Stimulated activated memory B cell treated with anti-CD40 and anti-IgM and Interleukin-4, amounts not matched to agents 10 μg/mL and 1 μg/mL and 100 μg/mL, for 72 hours (primary cell): ENCODE measurements at regions not wholly inside any gene's neighbourhood (a gene's known extent, or its start where the extent isn't known, plus 50 kb on each side); places are given as distances from the start of the nearest gene placed in this dataset.

Experiments used
- ATAC-seq: fragments of 150-1000 bp; cut with Tn5 transposase; 2 replicates; pipeline ENCODE4 v1.10.0; 2021
- H3K27ac Mint-ChIP-seq: one replicate; pipeline ENCODE4 v1.8.0; 2022; ENCODE audit warnings: mild to moderate bottlenecking, mixed read lengths
- H3K27me3 Mint-ChIP-seq: one replicate; pipeline ENCODE4 v1.8.0; 2022; ENCODE audit warnings: mixed read lengths
- H3K36me3 Mint-ChIP-seq: one replicate; pipeline ENCODE4 v1.8.0; 2022; ENCODE audit warnings: mixed read lengths
- H3K4me1 Mint-ChIP-seq: one replicate; pipeline ENCODE4 v1.8.0; 2022; ENCODE audit warnings: mixed read lengths
- H3K4me3 Mint-ChIP-seq: one replicate; pipeline ENCODE4 v1.8.0; 2022; ENCODE audit warnings: mild to moderate bottlenecking, moderate library complexity, mixed read lengths
- H3K9me3 Mint-ChIP-seq: one replicate; pipeline ENCODE4 v1.8.0; 2022; ENCODE audit warnings: mixed read lengths

DNA sequence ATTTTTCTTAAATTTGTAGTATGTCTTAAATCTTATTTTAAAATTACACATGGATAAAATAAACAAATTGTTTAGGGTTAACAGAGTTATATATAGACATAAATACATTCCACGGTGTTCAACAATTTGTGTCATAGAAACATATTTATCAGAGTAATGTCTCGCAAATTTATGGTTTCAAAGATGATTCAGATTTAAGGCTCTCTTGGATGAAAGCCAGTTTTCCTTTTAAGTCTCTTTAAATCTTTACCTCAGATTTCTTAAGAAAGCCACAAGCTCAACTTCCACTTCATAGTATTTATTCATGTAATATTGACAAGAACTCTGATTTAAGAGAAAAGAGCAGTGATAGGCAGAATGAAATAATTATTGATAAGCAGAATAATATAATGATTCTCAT, 1254.8 kb upstream of the ADGRL3 start:
- Mint-ChIP-seq H3K4me3 (no peak overlapping the region), H3K27me3 (no peaks in the 10 kb centered on the region), H3K9me3 (peaks cover 8% of the 10 kb centered on the region), H3K27ac (no peak overlapping the region), H3K4me1 (no peaks in the 10 kb centered on the region), H3K36me3 (no peaks in the 10 kb centered on the region)
- no peak for ATAC-seq

DNA sequence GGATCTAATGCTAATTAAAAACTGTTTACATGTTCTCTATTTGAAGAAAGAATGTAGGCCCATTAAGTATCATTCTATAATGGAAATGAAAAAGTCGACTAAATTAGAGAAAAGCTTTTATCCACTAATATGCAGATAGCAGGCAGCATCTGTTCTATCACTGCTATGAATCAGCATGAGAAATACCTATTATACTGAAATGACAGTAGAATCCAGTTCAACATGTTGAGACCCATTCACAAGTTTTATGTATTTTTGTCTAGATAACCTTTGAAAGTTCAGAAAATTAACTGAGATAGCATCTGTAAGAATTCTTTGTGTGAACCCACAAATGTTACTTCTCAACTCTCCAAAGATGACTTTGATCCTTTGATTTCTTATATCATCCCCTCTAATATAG, 1254.4 kb upstream of the ADGRL3 start:
- H3K27ac Mint-ChIP-seq = no peak overlapping the region
- no peak overlapping the region for H3K4me3 Mint-ChIP-seq
- no peaks in the 10 kb centered on the region for H3K4me1 Mint-ChIP-seq
- no peaks in the 10 kb centered on the region for H3K27me3 Mint-ChIP-seq
- no peak for ATAC-seq
- no peaks in the 10 kb centered on the region for H3K36me3 Mint-ChIP-seq
- peaks cover 8% of the 10 kb centered on the region for H3K9me3 Mint-ChIP-seq

DNA sequence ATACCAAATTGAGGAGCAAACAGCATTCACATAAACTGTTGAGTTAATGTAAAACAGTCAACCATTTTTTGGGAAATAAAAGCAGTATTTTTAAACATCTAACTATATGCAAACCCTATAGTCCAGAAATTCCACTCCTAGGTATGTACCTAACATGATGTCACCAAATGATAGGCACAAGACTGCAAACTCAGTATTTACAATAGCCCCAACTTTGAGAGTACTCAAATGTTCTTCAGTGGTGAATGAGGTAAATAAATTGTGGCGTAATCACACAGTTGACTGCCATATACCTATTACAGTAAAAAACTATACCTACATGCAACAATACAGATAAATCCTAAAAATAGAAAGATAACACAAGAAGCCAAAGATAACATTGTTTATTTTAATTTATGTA, 1243.8 kb upstream of the ADGRL3 start:
- Mint-ChIP-seq H3K4me1 (no peaks in the 10 kb centered on the region), H3K36me3 (no peaks in the 10 kb centered on the region), H3K27ac (no peak overlapping the region), H3K4me3 (no peak overlapping the region), H3K9me3 (no peaks in the 10 kb centered on the region), H3K27me3 (no peaks in the 10 kb centered on the region)
- no peak for ATAC-seq

DNA sequence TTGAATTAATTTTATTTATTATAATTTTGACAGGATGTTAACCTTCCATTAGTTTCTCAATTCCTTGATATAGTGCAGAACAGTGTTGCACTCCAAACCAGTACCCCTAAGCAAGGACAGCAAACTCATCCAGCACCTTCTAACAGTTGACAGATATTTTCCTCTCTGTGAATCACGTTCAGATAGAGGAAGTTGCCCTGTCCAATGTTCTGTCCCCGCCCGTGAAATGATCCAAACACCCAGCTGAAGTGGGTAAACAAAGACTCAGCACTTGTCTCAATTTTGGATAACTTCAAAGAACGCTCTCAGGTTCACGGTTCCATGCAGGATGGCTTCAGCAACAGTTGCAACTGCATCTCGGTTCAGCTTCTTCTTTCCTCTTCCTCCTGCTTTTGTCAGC, 1240.0 kb upstream of the ADGRL3 start:
- Mint-ChIP-seq H3K4me3 (no peak overlapping the region), H3K36me3 (no peaks in the 10 kb centered on the region), H3K27ac (no peak overlapping the region), H3K9me3 (no peaks in the 10 kb centered on the region), H3K27me3 (no peaks in the 10 kb centered on the region), H3K4me1 (no peaks in the 10 kb centered on the region)
- no peak for ATAC-seq

DNA sequence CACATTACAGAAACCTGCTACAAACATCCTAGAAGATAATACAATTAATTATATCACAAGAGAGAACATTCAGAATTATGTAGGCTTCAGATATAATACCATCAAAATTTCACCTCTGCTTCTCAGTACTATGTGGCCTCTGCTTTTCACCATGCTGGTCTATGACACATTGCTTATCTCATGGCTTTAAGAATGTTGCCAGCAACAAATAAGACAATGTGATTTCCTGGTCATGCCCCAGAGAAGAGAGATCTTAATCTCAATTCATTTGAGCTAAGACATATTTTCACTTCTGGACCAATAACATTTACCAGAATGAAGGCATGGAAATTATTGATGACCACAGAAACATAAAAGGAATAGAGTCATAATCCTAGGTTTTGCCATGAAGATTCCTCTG, 1233.4 kb upstream of the ADGRL3 start:
- ATAC-seq = no peak
- Mint-ChIP-seq H3K27ac (no peak overlapping the region), H3K9me3 (peaks cover 4% of the 10 kb centered on the region), H3K27me3 (no peaks in the 10 kb centered on the region), H3K4me1 (no peaks in the 10 kb centered on the region), H3K4me3 (no peak overlapping the region), H3K36me3 (no peaks in the 10 kb centered on the region)

DNA sequence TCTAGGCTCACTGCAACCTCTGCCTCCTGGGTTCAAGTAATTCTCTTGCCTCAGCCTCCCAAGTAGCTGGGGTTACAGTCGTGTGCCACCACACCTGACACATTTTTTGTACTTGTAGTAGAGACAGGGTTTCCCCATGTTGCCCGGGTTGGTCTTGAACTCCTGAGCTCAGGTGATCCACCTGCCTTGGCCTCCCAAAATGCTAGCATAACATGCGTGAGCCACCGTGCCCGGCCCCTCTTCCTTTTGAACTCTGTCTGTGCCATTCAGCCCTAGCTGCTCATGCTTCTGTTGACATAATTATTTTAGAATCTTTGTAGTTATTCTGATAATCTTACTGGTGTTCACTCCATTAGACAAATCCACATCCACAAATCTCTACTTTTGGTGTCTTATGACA, 1231.3 kb upstream of the ADGRL3 start:
- Mint-ChIP-seq H3K27me3 (no peaks in the 10 kb centered on the region), H3K27ac (no peak overlapping the region), H3K36me3 (no peaks in the 10 kb centered on the region), H3K4me1 (no peaks in the 10 kb centered on the region), H3K9me3 (peaks cover 4% of the 10 kb centered on the region), H3K4me3 (no peak overlapping the region)
- ATAC-seq = no peak

DNA sequence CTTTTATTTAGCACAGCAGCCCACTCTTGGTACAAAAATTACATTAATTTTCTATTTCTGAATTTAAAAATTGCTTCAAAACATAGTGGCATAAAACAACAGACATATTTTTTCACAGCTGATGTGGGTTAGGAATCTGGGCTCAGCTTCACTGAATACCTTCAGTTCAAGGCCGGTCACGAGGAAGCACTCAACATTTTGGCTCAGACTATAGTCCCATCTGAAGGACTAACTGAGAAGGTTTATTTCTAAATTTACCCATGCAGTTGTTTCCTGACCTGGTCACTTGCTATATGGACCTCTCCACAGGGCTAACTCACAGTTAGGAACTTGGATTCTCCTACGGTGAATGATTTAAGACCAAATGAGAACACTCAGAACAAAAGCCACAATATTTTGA, 1230.2 kb upstream of the ADGRL3 start:
- ATAC-seq = no peak
- no peaks in the 10 kb centered on the region for H3K4me1 Mint-ChIP-seq
- peaks cover 4% of the 10 kb centered on the region for H3K9me3 Mint-ChIP-seq
- no peaks in the 10 kb centered on the region for H3K36me3 Mint-ChIP-seq
- no peaks in the 10 kb centered on the region for H3K27me3 Mint-ChIP-seq
- H3K27ac Mint-ChIP-seq = no peak overlapping the region
- H3K4me3 Mint-ChIP-seq = no peak overlapping the region

DNA sequence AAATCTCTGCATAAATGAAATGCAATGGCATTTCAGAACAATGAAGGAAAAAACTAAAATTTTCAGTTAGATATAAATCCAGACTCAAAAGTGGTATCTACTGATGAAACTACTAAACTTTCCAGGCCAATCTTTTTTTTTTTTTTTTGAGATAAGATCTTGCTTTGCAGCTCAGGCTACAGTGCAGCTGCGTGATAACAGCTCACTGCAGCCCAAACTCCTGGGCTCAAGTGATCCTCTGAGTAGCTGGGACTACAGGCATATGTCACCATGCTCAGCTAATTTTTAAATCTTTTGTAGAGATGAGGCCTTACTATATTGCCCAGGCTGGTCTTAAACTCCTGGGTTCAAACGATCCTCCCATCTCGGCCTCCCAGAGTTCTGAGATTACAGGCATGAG, 1228.2 kb upstream of the ADGRL3 start:
- H3K9me3 Mint-ChIP-seq = peaks cover 4% of the 10 kb centered on the region
- no peaks in the 10 kb centered on the region for H3K4me1 Mint-ChIP-seq
- H3K36me3 Mint-ChIP-seq = no peaks in the 10 kb centered on the region
- H3K4me3 Mint-ChIP-seq = no peak overlapping the region
- H3K27me3 Mint-ChIP-seq = no peaks in the 10 kb centered on the region
- no peak overlapping the region for H3K27ac Mint-ChIP-seq
- ATAC-seq = no peak

DNA sequence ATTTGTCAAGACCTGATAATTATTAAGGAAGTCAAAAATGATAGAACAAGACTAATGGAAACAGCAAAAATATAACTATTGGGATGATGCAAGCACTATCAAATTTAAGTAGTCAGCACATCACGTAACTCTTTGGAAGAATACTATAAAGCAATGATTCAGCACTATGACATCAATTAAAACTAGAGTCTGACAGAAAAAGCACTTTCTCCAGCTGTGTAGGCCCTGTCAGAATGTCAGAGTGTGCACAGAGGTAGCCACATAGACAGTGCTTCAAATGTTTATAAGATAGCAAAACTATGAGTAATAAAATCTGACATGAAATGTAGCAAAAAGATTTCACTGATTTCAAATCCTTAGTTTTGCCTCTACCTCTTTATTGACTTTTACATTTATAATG, 1226.6 kb upstream of the ADGRL3 start:
- ATAC-seq = no peak
- no peak overlapping the region for H3K4me3 Mint-ChIP-seq
- no peaks in the 10 kb centered on the region for H3K4me1 Mint-ChIP-seq
- H3K9me3 Mint-ChIP-seq = no peaks in the 10 kb centered on the region
- H3K36me3 Mint-ChIP-seq = no peaks in the 10 kb centered on the region
- no peak overlapping the region for H3K27ac Mint-ChIP-seq
- no peaks in the 10 kb centered on the region for H3K27me3 Mint-ChIP-seq

DNA sequence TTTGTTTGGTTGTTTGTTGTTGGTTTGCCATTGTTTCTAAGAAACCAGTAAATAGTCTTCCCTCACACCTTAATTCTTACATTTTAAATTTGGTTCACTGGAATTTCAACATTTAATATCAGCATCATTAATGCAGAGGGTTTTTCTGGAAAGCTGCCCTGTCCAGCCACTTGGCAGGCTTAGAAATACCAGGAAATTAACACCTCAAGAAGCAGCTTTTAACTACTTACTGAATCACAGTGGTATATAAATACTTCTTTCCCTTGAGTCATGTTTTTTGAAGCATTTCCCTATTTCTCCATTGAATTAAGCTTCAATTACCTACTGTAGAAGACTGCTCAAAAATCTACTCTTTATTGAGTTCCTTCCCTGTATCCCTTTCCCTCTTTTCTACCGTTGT, 1221.1 kb upstream of the ADGRL3 start:
- Mint-ChIP-seq H3K27me3 (no peaks in the 10 kb centered on the region), H3K4me1 (no peaks in the 10 kb centered on the region), H3K27ac (no peak overlapping the region), H3K9me3 (peaks cover 4% of the 10 kb centered on the region), H3K4me3 (no peak overlapping the region), H3K36me3 (no peaks in the 10 kb centered on the region)
- no peak for ATAC-seq

DNA sequence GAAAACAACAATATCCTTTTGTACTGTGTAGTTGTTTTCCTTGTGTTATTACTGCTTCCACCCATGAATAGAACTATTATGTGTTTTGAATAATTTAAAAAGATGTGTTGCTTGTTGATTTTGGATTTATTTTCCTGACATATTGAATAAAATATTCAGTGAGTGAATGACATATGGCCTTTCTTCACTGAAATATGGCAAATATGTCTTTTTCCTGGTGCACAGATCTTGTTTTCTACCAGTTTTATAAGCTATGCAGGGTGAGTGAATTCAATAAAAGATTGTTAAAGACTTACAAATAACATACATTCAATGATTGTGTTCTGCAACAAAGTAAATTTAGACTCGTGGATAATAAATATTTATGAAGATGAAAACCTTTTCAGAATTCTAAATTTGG, 1216.3 kb upstream of the ADGRL3 start:
- H3K27ac Mint-ChIP-seq = no peak overlapping the region
- no peaks in the 10 kb centered on the region for H3K27me3 Mint-ChIP-seq
- peaks cover 4% of the 10 kb centered on the region for H3K9me3 Mint-ChIP-seq
- no peak overlapping the region for H3K4me3 Mint-ChIP-seq
- no peaks in the 10 kb centered on the region for H3K36me3 Mint-ChIP-seq
- no peak for ATAC-seq
- no peaks in the 10 kb centered on the region for H3K4me1 Mint-ChIP-seq

DNA sequence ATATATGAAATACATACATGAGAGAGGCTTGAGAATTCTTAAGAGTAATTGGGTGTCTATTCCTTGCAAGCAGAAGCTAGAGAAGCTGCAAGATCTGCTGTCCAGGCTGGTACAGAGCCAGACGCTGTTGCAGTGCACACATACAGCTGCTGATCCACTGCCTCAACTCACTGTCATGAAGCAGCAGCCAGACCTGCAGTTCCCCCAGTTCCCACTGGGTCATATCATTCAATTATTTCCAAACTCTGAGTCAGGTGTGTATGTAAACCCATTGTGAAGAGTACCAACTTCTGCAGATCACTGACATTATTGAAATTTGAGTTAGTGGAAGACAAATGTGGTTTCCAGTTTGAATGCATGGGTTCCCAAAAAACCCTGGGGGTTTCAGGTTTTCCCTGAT, 1212.8 kb upstream of the ADGRL3 start:
- Mint-ChIP-seq H3K36me3 (no peaks in the 10 kb centered on the region), H3K4me1 (no peaks in the 10 kb centered on the region), H3K27me3 (no peaks in the 10 kb centered on the region), H3K9me3 (no peaks in the 10 kb centered on the region), H3K4me3 (no peak overlapping the region), H3K27ac (no peak overlapping the region)
- ATAC-seq = no peak

DNA sequence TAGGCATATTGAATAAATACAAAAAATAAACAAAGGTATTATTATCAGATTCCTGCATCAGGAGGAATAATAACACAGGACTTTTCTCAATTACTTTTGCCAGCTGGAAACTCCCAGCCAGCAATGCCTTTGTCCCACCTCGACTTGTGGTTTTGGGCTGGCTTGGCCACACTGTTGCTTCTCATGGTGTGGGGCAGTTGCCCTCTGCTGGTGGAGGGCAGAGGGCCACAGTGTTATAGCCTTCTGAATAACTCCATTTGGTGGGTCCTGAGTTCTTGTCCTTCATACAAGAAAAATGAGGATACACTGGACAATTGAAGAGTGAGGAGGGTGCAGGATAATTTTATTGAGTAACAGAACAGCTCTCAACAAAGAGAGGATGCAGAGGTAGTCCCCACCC, 1206.0 kb upstream of the ADGRL3 start:
- H3K27me3 Mint-ChIP-seq = no peaks in the 10 kb centered on the region
- H3K4me1 Mint-ChIP-seq = no peaks in the 10 kb centered on the region
- no peaks in the 10 kb centered on the region for H3K36me3 Mint-ChIP-seq
- H3K27ac Mint-ChIP-seq = no peak overlapping the region
- H3K9me3 Mint-ChIP-seq = peaks cover 12% of the 10 kb centered on the region
- ATAC-seq = no peak
- H3K4me3 Mint-ChIP-seq = no peak overlapping the region

DNA sequence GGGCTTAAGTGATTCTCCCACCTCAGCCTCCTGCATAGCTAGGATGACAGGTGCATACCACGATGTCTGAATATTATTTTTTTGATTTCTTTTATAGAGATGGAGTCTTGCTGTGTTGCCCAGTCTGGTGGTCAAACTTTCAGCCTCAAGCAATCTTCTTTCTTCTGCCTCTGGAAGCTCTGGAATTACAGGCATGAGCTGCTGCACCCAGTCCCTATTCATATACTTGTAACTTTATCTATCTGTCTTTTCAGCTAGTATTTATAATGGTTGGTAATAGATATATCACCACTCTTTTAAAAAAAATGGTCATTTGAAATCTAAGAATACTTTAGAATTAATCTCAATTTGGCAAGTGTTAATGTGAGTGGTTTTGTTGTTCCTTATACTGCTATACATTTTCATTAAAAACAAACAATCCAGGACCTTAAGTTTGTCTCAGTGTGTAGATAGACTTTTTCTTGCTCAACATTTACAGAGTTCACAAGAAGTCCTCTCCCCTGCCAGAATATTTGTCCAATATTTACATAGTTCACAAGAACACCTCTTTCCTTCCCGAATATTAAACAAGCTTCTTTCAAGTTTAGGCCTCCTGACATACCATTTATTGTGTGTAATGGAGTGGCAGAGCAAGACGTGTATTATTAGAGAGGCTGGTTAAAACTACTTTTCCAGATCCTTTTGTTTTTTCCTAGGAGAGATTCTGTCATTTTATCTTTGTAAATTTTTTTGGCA, 1197.4 kb upstream of the ADGRL3 start:
- Mint-ChIP-seq H3K9me3 (peaks cover 7% of the 10 kb centered on the region), H3K27ac (no peak overlapping the region), H3K4me3 (no peak overlapping the region), H3K27me3 (no peaks in the 10 kb centered on the region), H3K4me1 (no peaks in the 10 kb centered on the region), H3K36me3 (no peaks in the 10 kb centered on the region)
- ATAC-seq = no peak

DNA sequence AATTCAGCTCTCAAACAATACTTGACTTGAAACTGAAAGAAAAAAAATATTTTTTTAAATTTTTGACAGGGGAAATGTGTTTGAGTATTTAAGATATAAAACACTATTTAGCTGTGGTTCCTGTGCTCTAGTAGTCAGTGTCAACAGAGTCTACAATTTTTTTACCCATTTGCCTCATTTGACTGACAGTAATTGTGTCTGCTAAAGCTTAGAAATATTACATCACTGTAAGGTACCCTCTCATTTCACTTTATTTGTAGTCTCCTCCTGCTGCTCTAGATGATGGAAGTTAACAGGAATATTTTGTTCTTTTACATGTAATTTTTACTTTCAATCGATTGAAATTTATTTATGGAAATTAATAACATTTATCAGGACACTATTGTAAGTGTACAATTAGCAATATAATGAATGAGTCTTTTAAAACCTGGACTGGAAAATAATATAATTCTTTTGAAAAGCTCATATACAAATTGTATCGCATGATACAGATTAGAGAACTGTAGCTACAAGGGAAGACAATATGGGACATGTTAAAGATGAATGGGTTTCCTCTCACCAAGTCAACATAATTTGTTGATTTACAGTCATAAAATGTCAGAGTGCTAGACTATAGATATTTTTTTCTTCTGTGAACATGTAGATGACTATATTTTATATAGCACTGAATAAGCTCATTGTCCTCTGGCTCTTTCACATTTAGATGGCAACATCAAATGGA, 1186.5 kb upstream of the ADGRL3 start:
- Mint-ChIP-seq H3K4me1 (no peaks in the 10 kb centered on the region), H3K36me3 (no peaks in the 10 kb centered on the region), H3K4me3 (no peak overlapping the region), H3K27ac (no peak overlapping the region), H3K27me3 (no peaks in the 10 kb centered on the region), H3K9me3 (peaks cover 2% of the 10 kb centered on the region)
- ATAC-seq = no peak

DNA sequence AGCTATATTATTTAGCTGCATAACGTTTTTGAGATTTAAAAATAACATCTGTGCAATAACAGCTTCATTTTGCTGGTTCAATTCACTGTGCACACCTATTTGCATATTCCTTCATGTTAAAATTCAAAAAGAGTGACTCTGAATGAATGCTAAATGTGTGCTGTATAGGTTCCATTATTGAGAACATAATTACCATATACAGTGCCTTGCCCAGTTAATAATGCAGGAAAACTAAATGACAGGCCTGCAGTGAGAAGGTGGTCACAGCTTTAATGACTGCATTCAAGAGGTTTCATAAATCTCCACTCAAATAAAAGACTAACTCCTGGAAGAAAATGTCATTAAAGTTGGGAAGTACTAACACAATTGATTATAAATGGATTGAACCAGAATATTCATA, 1183.2 kb upstream of the ADGRL3 start:
- Mint-ChIP-seq H3K9me3 (no peaks in the 10 kb centered on the region), H3K4me1 (no peaks in the 10 kb centered on the region), H3K27ac (no peak overlapping the region), H3K4me3 (no peak overlapping the region), H3K27me3 (no peaks in the 10 kb centered on the region), H3K36me3 (no peaks in the 10 kb centered on the region)
- no peak for ATAC-seq
